ENCODE measurements at regions not wholly inside any gene's neighbourhood (a gene's known extent, or its start where the extent isn't known, plus 50 kb on each side); places are given as distances from the start of the nearest gene placed in this dataset.

DNA sequence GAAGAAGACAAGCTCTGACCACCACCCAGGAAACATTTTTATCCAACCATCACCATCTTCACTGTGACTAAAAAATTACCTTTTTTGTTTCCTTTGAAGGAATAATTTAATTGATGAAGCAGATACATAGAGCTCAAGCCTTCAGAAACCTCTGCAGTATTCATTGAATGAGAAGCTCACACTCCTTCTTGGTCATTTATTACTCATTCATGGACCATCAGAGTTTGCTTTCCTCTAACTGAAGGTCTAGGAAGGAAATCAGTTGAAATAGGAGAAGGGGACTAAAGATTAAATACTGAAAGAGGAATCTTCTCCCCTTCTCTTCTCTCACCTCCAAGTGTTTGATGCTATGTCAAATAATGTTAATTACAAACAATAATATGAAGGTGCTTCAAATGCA, 290.6 kb upstream of the KLF3 start:
- Histone ChIP-seq H3K27ac (replicated peaks) (no peak overlapping the region), H3K4me3 (replicated peaks; ENCODE audit: insufficient read depth, low read length) (no peak overlapping the region), H3K27me3 (ENCODE audit: insufficient read depth, poor library complexity, severe bottlenecking) (no peaks in the 10 kb centered on the region)
- TF ChIP-seq POLR2AphosphoS5 (IDR thresholded peaks at IDR 0.05; ENCODE audit: low read depth) (no peak), SPI1 (IDR thresholded peaks at IDR 0.05; ENCODE audit: borderline replicate concordance, low read depth) (no peak), GABPA (IDR thresholded peaks at IDR 0.05; ENCODE audit: low read depth) (no peak)
- TF ChIP-seq, protein P1, sequence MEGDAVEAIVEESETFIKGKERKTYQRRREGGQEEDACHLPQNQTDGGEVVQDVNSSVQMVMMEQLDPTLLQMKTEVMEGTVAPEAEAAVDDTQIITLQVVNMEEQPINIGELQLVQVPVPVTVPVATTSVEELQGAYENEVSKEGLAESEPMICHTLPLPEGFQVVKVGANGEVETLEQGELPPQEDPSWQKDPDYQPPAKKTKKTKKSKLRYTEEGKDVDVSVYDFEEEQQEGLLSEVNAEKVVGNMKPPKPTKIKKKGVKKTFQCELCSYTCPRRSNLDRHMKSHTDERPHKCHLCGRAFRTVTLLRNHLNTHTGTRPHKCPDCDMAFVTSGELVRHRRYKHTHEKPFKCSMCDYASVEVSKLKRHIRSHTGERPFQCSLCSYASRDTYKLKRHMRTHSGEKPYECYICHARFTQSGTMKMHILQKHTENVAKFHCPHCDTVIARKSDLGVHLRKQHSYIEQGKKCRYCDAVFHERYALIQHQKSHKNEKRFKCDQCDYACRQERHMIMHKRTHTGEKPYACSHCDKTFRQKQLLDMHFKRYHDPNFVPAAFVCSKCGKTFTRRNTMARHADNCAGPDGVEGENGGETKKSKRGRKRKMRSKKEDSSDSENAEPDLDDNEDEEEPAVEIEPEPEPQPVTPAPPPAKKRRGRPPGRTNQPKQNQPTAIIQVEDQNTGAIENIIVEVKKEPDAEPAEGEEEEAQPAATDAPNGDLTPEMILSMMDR (IDR thresholded peaks at IDR 0.05; ENCODE audit: insufficient read depth, low read length): no peak
- TF ChIP-seq, protein P2, sequence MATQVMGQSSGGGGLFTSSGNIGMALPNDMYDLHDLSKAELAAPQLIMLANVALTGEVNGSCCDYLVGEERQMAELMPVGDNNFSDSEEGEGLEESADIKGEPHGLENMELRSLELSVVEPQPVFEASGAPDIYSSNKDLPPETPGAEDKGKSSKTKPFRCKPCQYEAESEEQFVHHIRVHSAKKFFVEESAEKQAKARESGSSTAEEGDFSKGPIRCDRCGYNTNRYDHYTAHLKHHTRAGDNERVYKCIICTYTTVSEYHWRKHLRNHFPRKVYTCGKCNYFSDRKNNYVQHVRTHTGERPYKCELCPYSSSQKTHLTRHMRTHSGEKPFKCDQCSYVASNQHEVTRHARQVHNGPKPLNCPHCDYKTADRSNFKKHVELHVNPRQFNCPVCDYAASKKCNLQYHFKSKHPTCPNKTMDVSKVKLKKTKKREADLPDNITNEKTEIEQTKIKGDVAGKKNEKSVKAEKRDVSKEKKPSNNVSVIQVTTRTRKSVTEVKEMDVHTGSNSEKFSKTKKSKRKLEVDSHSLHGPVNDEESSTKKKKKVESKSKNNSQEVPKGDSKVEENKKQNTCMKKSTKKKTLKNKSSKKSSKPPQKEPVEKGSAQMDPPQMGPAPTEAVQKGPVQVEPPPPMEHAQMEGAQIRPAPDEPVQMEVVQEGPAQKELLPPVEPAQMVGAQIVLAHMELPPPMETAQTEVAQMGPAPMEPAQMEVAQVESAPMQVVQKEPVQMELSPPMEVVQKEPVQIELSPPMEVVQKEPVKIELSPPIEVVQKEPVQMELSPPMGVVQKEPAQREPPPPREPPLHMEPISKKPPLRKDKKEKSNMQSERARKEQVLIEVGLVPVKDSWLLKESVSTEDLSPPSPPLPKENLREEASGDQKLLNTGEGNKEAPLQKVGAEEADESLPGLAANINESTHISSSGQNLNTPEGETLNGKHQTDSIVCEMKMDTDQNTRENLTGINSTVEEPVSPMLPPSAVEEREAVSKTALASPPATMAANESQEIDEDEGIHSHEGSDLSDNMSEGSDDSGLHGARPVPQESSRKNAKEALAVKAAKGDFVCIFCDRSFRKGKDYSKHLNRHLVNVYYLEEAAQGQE (IDR thresholded peaks at IDR 0.05; ENCODE audit: insufficient replicate concordance, low read depth): no peak
- DNase-seq (ENCODE audit: low read depth in 1 of 2, low spot score in 1 of 2): no peak

GRCh38 chr4:38377195-38377594, 286.8 kb upstream of the KLF3 start:
- TF ChIP-seq POLR2AphosphoS5 (IDR thresholded peaks at IDR 0.05; ENCODE audit: low read depth) (no peak), SPI1 (IDR thresholded peaks at IDR 0.05; ENCODE audit: borderline replicate concordance, low read depth) (no peak), GABPA (IDR thresholded peaks at IDR 0.05; ENCODE audit: low read depth) (no peak)
- TF ChIP-seq, protein P1 (IDR thresholded peaks at IDR 0.05; ENCODE audit: insufficient read depth, low read length): no peak
- TF ChIP-seq, protein P2 (IDR thresholded peaks at IDR 0.05; ENCODE audit: insufficient replicate concordance, low read depth): no peak
- no peak overlapping the region for H3K4me3 ChIP-seq (replicated peaks; ENCODE audit: insufficient read depth, low read length)
- H3K27ac ChIP-seq (replicated peaks): no peak overlapping the region
- DNase-seq (ENCODE audit: low read depth in 1 of 2, low spot score in 1 of 2): no peak
- H3K27me3 ChIP-seq (ENCODE audit: insufficient read depth, poor library complexity, severe bottlenecking): no peaks in the 10 kb centered on the region

GRCh38 chr4:38378478-38378877, 285.5 kb upstream of the KLF3 start:
- Histone ChIP-seq H3K27me3 (ENCODE audit: insufficient read depth, poor library complexity, severe bottlenecking) (no peaks in the 10 kb centered on the region), H3K4me3 (replicated peaks; ENCODE audit: insufficient read depth, low read length) (no peak overlapping the region), H3K27ac (replicated peaks) (no peak overlapping the region)
- DNase-seq (ENCODE audit: low read depth in 1 of 2, low spot score in 1 of 2): no peak
- TF ChIP-seq, protein P2 (IDR thresholded peaks at IDR 0.05; ENCODE audit: insufficient replicate concordance, low read depth): no peak
- TF ChIP-seq SPI1 (IDR thresholded peaks at IDR 0.05; ENCODE audit: borderline replicate concordance, low read depth) (no peak), GABPA (IDR thresholded peaks at IDR 0.05; ENCODE audit: low read depth) (no peak), POLR2AphosphoS5 (IDR thresholded peaks at IDR 0.05; ENCODE audit: low read depth) (no peak)
- TF ChIP-seq, protein P1 (IDR thresholded peaks at IDR 0.05; ENCODE audit: insufficient read depth, low read length): no peak

Data from HL-60 (cell line).